ENCODE measurements at regions not wholly inside any gene's neighbourhood (a gene's known extent, or its start where the extent isn't known, plus 50 kb on each side); places are given as distances from the start of the nearest gene placed in this dataset.

- Histone ChIP-seq H3K9me3 (ENCODE audit: severe bottlenecking) (peaks cover 4% of the 10 kb centered on the region), H3K36me3 (ENCODE audit: low read depth) (no peaks in the 10 kb centered on the region), H3K27ac (ENCODE audit: poor library complexity, severe bottlenecking) (no peak overlapping the region), H3K4me1 (ENCODE audit: insufficient read depth, poor library complexity, severe bottlenecking) (no peaks in the 10 kb centered on the region), H3K4me3 (ENCODE audit: severe bottlenecking) (no peak overlapping the region), H3K27me3 (ENCODE audit: insufficient read depth, poor library complexity, severe bottlenecking) (no peaks in the 10 kb centered on the region)
- ATAC-seq (ENCODE audit: low read depth) (no peak), DNase-seq (ENCODE audit: low spot score) (no peak)
- TF ChIP-seq CTCF (IDR thresholded peaks at IDR 0.05; ENCODE audit: poor library complexity, severe bottlenecking) = no peak
Observed at GRCh38 chr3:18747383-18747782, 322.2 kb upstream of the SATB1 start.

GRCh38 chr3:18745472-18745871, 320.3 kb upstream of the SATB1 start:
- no peaks in the 10 kb centered on the region for H3K27me3 ChIP-seq (ENCODE audit: insufficient read depth, poor library complexity, severe bottlenecking)
- no peaks in the 10 kb centered on the region for H3K4me1 ChIP-seq (ENCODE audit: insufficient read depth, poor library complexity, severe bottlenecking)
- H3K36me3 ChIP-seq (ENCODE audit: low read depth) = no peaks in the 10 kb centered on the region
- H3K4me3 ChIP-seq (ENCODE audit: severe bottlenecking) = no peak overlapping the region
- no peak for TF ChIP-seq CTCF (IDR thresholded peaks at IDR 0.05; ENCODE audit: poor library complexity, severe bottlenecking)
- DNase-seq (ENCODE audit: low spot score) = no peak
- ATAC-seq (ENCODE audit: low read depth) = no peak
- no peak overlapping the region for H3K27ac ChIP-seq (ENCODE audit: poor library complexity, severe bottlenecking)
- H3K9me3 ChIP-seq (ENCODE audit: severe bottlenecking) = peaks cover 4% of the 10 kb centered on the region

GRCh38 chr3:18744472-18744871, 319.3 kb upstream of the SATB1 start:
- no peaks in the 10 kb centered on the region for H3K27me3 ChIP-seq (ENCODE audit: insufficient read depth, poor library complexity, severe bottlenecking)
- TF ChIP-seq CTCF (IDR thresholded peaks at IDR 0.05; ENCODE audit: poor library complexity, severe bottlenecking) = no peak
- no peak overlapping the region for H3K27ac ChIP-seq (ENCODE audit: poor library complexity, severe bottlenecking)
- no peak overlapping the region for H3K4me3 ChIP-seq (ENCODE audit: severe bottlenecking)
- ATAC-seq (ENCODE audit: low read depth) (no peak), DNase-seq (ENCODE audit: low spot score) (no peak)
- H3K36me3 ChIP-seq (ENCODE audit: low read depth) = no peaks in the 10 kb centered on the region
- H3K9me3 ChIP-seq (ENCODE audit: severe bottlenecking) = peaks cover 4% of the 10 kb centered on the region
- H3K4me1 ChIP-seq (ENCODE audit: insufficient read depth, poor library complexity, severe bottlenecking) = no peaks in the 10 kb centered on the region

GRCh38 chr3:18743761-18744160, 318.6 kb upstream of the SATB1 start:
- H3K27me3 ChIP-seq (ENCODE audit: insufficient read depth, poor library complexity, severe bottlenecking) = no peaks in the 10 kb centered on the region
- no peak for TF ChIP-seq CTCF (IDR thresholded peaks at IDR 0.05; ENCODE audit: poor library complexity, severe bottlenecking)
- no peak overlapping the region for H3K27ac ChIP-seq (ENCODE audit: poor library complexity, severe bottlenecking)
- ATAC-seq (ENCODE audit: low read depth) (no peak), DNase-seq (ENCODE audit: low spot score) (no peak)
- no peaks in the 10 kb centered on the region for H3K36me3 ChIP-seq (ENCODE audit: low read depth)
- H3K4me1 ChIP-seq (ENCODE audit: insufficient read depth, poor library complexity, severe bottlenecking) = no peaks in the 10 kb centered on the region
- no peak overlapping the region for H3K4me3 ChIP-seq (ENCODE audit: severe bottlenecking)
- H3K9me3 ChIP-seq (ENCODE audit: severe bottlenecking) = peaks cover 4% of the 10 kb centered on the region

GRCh38 chr3:18740631-18741583, 315.8 kb upstream of the SATB1 start:
- DNase-seq (ENCODE audit: low spot score) (no peak), ATAC-seq (ENCODE audit: low read depth) (no peak)
- Histone ChIP-seq H3K27ac (ENCODE audit: poor library complexity, severe bottlenecking) (no peak overlapping the region), H3K27me3 (ENCODE audit: insufficient read depth, poor library complexity, severe bottlenecking) (no peaks in the 10 kb centered on the region), H3K9me3 (ENCODE audit: severe bottlenecking) (no peaks in the 10 kb centered on the region), H3K4me3 (ENCODE audit: severe bottlenecking) (no peak overlapping the region), H3K4me1 (ENCODE audit: insufficient read depth, poor library complexity, severe bottlenecking) (no peaks in the 10 kb centered on the region), H3K36me3 (ENCODE audit: low read depth) (no peaks in the 10 kb centered on the region)
- TF ChIP-seq CTCF (IDR thresholded peaks at IDR 0.05; ENCODE audit: poor library complexity, severe bottlenecking) = no peak

Measured in RWPE2 (cell line).